ENCODE measurements at regions not wholly inside any gene's neighbourhood (a gene's known extent, or its start where the extent isn't known, plus 50 kb on each side); places are given as distances from the start of the nearest gene placed in this dataset.

DNA sequence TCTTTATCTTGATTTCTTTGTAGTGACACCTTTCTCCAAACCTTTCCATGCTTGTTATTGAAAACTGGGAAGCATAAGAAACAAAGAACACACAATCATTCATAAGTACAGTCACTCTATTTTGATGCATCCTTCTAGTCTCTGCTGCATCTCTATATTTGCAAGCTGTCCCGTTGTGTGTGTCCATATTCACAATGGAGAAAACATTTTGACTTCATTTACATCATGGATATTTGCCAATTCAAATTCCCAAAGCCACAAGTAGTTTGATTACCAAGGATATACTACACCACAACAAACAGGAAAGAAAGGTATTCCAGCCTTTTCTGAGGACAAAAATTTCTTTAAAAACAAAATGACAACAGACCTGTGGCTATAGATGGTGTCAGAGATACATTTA lies 673.8 kb downstream of the STIM2 start:
- Histone ChIP-seq H3K27me3 (ENCODE audit: control insufficient read depth, insufficient read depth, low read length) (no peaks in the 10 kb centered on the region), H3K4me3 (ENCODE audit: low read depth, low read length) (no peak overlapping the region), H3K36me3 (ENCODE audit: control insufficient read depth, insufficient read depth, low read length) (no peaks in the 10 kb centered on the region)
- DNase-seq (ENCODE audit: low read depth): no peak
- TF ChIP-seq CTCF (IDR thresholded peaks at IDR 0.05; ENCODE audit: insufficient read depth, low read length, poor library complexity, severe bottlenecking): no peak

GRCh38 chr4:27568236-27568951 lies 707.8 kb downstream of the STIM2 start:
- no peak for TF ChIP-seq CTCF (IDR thresholded peaks at IDR 0.05; ENCODE audit: insufficient read depth, low read length, poor library complexity, severe bottlenecking)
- Histone ChIP-seq H3K27me3 (ENCODE audit: control insufficient read depth, insufficient read depth, low read length) (no peaks in the 10 kb centered on the region), H3K36me3 (ENCODE audit: control insufficient read depth, insufficient read depth, low read length) (no peaks in the 10 kb centered on the region), H3K4me3 (ENCODE audit: low read depth, low read length) (no peak overlapping the region)
- DNase-seq (ENCODE audit: low read depth): no peak

DNA sequence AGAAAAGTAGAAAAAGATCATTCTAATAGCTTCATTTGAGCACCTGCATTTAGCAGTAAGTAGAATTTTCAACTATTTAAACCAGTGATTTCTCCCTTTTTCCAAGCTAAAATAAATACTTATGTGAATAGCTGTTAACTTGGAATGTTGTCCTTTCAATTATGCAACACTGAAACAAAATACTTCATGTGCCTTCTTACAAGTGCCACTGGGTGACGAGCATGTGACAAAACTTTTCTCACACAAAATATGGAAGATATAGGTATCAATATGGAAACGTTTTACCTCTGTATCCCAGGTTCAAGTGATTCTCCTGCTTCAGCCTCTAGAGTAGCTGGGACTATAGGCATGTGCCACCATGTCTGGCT lies 708.3 kb downstream of the STIM2 start:
- no peak for DNase-seq (ENCODE audit: low read depth)
- Histone ChIP-seq H3K36me3 (ENCODE audit: control insufficient read depth, insufficient read depth, low read length) (no peaks in the 10 kb centered on the region), H3K27me3 (ENCODE audit: control insufficient read depth, insufficient read depth, low read length) (no peaks in the 10 kb centered on the region), H3K4me3 (ENCODE audit: low read depth, low read length) (no peak overlapping the region)
- TF ChIP-seq CTCF (IDR thresholded peaks at IDR 0.05; ENCODE audit: insufficient read depth, low read length, poor library complexity, severe bottlenecking): no peak

GRCh38 chr4:27574743-27575142 lies 714.1 kb downstream of the STIM2 start:
- H3K36me3 ChIP-seq (ENCODE audit: control insufficient read depth, insufficient read depth, low read length): no peaks in the 10 kb centered on the region
- no peak overlapping the region for H3K4me3 ChIP-seq (ENCODE audit: low read depth, low read length)
- no peak for DNase-seq (ENCODE audit: low read depth)
- TF ChIP-seq CTCF (IDR thresholded peaks at IDR 0.05; ENCODE audit: insufficient read depth, low read length, poor library complexity, severe bottlenecking): no peak
- no peaks in the 10 kb centered on the region for H3K27me3 ChIP-seq (ENCODE audit: control insufficient read depth, insufficient read depth, low read length)

DNA sequence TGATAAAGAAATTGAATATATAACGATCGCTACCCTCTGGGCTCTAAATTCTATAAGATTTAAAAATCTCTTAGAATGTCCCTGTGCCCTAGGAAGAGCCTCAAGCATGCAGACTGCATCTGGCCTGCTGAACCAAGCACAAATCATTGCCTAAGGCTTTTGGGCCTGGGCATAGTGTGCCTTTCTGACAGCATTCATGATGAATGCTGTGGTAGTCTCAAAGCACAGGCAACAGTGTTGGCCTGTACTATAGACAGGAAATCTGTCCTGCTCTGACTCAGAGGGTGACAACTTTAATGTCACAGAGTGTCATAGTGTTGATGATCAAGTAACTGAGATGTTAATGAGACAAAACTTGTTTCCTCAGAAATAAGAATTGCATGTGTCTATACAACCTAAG lies 717.3 kb downstream of the STIM2 start:
- DNase-seq (ENCODE audit: low read depth): no peak
- TF ChIP-seq CTCF (IDR thresholded peaks at IDR 0.05; ENCODE audit: insufficient read depth, low read length, poor library complexity, severe bottlenecking): no peak
- Histone ChIP-seq H3K36me3 (ENCODE audit: control insufficient read depth, insufficient read depth, low read length) (no peaks in the 10 kb centered on the region), H3K4me3 (ENCODE audit: low read depth, low read length) (no peak overlapping the region), H3K27me3 (ENCODE audit: control insufficient read depth, insufficient read depth, low read length) (no peaks in the 10 kb centered on the region)

DNA sequence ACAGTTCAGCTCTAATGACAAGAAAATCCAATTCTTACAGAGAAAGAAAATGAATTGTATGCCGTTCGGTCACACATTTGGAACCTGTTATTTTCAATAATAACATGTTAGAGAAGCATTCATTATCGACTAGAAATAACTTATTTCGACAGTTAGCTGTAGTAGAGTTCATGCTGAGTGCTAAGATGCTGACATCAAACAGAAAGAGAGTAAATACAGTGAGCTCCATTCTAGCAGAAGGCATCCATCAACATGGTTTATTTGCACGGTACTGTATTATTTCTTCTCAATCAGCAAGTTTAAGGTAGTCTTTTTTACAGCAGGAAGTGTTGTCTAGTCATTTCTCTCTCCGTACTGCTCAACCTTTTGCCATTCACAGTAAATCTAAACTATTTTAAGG lies 732.1 kb downstream of the STIM2 start:
- no peaks in the 10 kb centered on the region for H3K27me3 ChIP-seq (ENCODE audit: control insufficient read depth, insufficient read depth, low read length)
- H3K36me3 ChIP-seq (ENCODE audit: control insufficient read depth, insufficient read depth, low read length): no peaks in the 10 kb centered on the region
- DNase-seq (ENCODE audit: low read depth): no peak
- TF ChIP-seq CTCF (IDR thresholded peaks at IDR 0.05; ENCODE audit: insufficient read depth, low read length, poor library complexity, severe bottlenecking): no peak
- no peak overlapping the region for H3K4me3 ChIP-seq (ENCODE audit: low read depth, low read length)
